Chondrocyte (in vitro differentiated cells): ENCODE measurements at regions not wholly inside any gene's neighbourhood (a gene's known extent, or its start where the extent isn't known, plus 50 kb on each side); places are given as distances from the start of the nearest gene placed in this dataset.

Experiments
- DNase-seq: peaks from one replicate; pipeline ENCODE4 v3.0.0; 2021; ENCODE audit warnings: mixed read lengths, low spot score
- H3K27ac Mint-ChIP-seq: one replicate; pipeline ENCODE4 v1.8.0; 2021; ENCODE audit warnings: mild to moderate bottlenecking, moderate library complexity, mixed read lengths; ENCODE audit not compliant: unreplicated experiment
- H3K27me3 Mint-ChIP-seq: 2 replicates; pipeline ENCODE4 v1.8.0; 2021; ENCODE audit warnings: low read depth, mixed read lengths
- H3K36me3 Mint-ChIP-seq: 2 replicates; pipeline ENCODE4 v1.8.0; 2021; ENCODE audit warnings: low read depth, mixed read lengths
- H3K4me1 Mint-ChIP-seq: 2 replicates; pipeline ENCODE4 v1.8.0; 2021; ENCODE audit warnings: low read depth, mild to moderate bottlenecking, mixed read lengths
- H3K4me3 Mint-ChIP-seq: one replicate; pipeline ENCODE4 v1.8.0; 2021; ENCODE audit warnings: mild to moderate bottlenecking, moderate library complexity, mixed read lengths; ENCODE audit not compliant: unreplicated experiment
- H3K9me3 Mint-ChIP-seq: 2 replicates; pipeline ENCODE4 v1.8.0; 2021; ENCODE audit warnings: low read depth, mixed read lengths
- CTCF ChIP-seq: fragments of 200-600 bp; sonication (generic); IDR thresholded peaks from 2 replicates; pipeline ENCODE4 v1.5.0; 2021; ENCODE audit warnings: antibody characterized with exemption, mild to moderate bottlenecking, moderate library complexity

- H3K9me3 Mint-ChIP-seq: peaks cover 7% of the 10 kb centered on the region
- no peak for TF ChIP-seq CTCF
- H3K4me1 Mint-ChIP-seq: peaks cover 75% of the 10 kb centered on the region
- peak overlapping the region; percentile 96 for H3K27ac Mint-ChIP-seq
- no peak for DNase-seq
- peaks cover 28% of the 10 kb centered on the region for H3K36me3 Mint-ChIP-seq
- no peaks in the 10 kb centered on the region for H3K27me3 Mint-ChIP-seq
- peak overlapping the region; percentile 44 for H3K4me3 Mint-ChIP-seq
These were observed 91.4 kb downstream of the THBS2 start for GRCh38 chr6:169162249-169162648.

- H3K36me3 Mint-ChIP-seq: peaks cover 27% of the 10 kb centered on the region
- peak overlapping the region; percentile 44 for H3K4me3 Mint-ChIP-seq
- no peak for TF ChIP-seq CTCF
- H3K4me1 Mint-ChIP-seq: peaks cover 78% of the 10 kb centered on the region
- H3K27me3 Mint-ChIP-seq: no peaks in the 10 kb centered on the region
- peak overlapping the region; percentile 96 for H3K27ac Mint-ChIP-seq
- DNase-seq: no peak
- peaks cover 7% of the 10 kb centered on the region for H3K9me3 Mint-ChIP-seq
These were observed 92.0 kb downstream of the THBS2 start for GRCh38 chr6:169161572-169162167.

GRCh38 chr6:169160855-169161560 lies 92.6 kb downstream of the THBS2 start:
- H3K4me1 Mint-ChIP-seq: peaks cover 76% of the 10 kb centered on the region
- no peak for DNase-seq
- H3K9me3 Mint-ChIP-seq: peaks cover 7% of the 10 kb centered on the region
- no peak overlapping the region for H3K4me3 Mint-ChIP-seq
- H3K27me3 Mint-ChIP-seq: no peaks in the 10 kb centered on the region
- TF ChIP-seq CTCF: no peak
- H3K36me3 Mint-ChIP-seq: peaks cover 22% of the 10 kb centered on the region
- peak overlapping the region; percentile 69 for H3K27ac Mint-ChIP-seq

DNA sequence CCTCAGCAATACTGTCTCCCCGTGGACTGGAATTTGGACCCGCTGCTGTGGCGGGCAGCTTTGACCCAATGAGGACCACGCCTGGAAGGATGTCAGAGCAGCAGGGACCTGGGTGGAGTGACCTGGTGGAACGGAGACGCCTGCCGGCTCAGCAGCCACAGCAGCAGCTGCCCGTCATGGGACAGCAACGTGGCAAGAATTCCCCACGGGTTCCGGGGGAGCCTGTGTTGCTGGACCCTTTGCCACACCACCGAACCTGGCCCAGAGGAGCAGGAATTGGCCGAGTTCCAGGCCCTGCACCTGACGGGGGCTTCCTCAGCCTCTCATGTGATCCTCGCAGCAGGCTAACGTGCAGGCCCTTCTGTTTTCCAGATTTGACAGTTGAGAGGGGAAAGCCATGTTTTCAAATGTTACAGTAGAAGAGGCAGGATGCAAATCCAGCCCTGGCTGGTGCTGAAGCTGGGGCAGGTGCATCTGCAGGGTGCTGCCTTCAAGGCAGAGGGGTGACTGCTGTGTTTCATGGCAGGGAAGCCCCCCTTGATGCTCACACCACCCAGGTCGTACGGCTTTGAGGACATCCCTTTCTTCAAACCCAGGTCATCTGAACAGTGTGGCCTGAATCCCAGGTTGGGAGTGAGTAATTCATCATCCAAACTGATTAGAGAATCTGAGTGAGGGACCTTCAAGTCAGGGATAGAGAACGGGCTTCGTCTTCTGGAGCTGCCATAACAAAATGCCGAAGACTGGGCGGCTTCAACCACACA lies 93.4 kb downstream of the THBS2 start:
- H3K27me3 Mint-ChIP-seq: no peaks in the 10 kb centered on the region
- peaks cover 13% of the 10 kb centered on the region for H3K9me3 Mint-ChIP-seq
- H3K36me3 Mint-ChIP-seq: peaks cover 25% of the 10 kb centered on the region
- peaks cover 73% of the 10 kb centered on the region for H3K4me1 Mint-ChIP-seq
- no peak for TF ChIP-seq CTCF
- no peak overlapping the region for H3K4me3 Mint-ChIP-seq
- no peak for DNase-seq
- peak overlapping the region; percentile 54 for H3K27ac Mint-ChIP-seq

GRCh38 chr6:169159331-169159730 lies 94.3 kb downstream of the THBS2 start:
- Mint-ChIP-seq H3K4me1 (peaks cover 71% of the 10 kb centered on the region), H3K36me3 (peaks cover 28% of the 10 kb centered on the region), H3K9me3 (peaks cover 14% of the 10 kb centered on the region), H3K4me3 (no peak overlapping the region), H3K27me3 (no peaks in the 10 kb centered on the region), H3K27ac (peak overlapping the region; percentile 54)
- no peak for DNase-seq
- TF ChIP-seq CTCF: no peak
